WTC11 (cell line): ENCODE measurements at regions not wholly inside any gene's neighbourhood (a gene's known extent, or its start where the extent isn't known, plus 50 kb on each side); places are given as distances from the start of the nearest gene placed in this dataset.

ENCODE experiments used
- ATAC-seq: fragments of 200-7000 bp; cut with Tn5 transposase; 2 replicates; pipeline ENCODE4 v1.10.0; 2021; ENCODE audit warnings: mild to moderate bottlenecking, moderate library complexity
- CTCF ChIA-PET: fragments of 300-600 bp; sonication (Branson Sonifier 250); formaldehyde crosslinking; loops from one replicate; lab custom pipeline; 2021; ENCODE audit warnings: antibody characterized with exemption; lab: Charles Lee
- POLR2A ChIA-PET: fragments of 350-600 bp; sonication (Branson Sonifier 250); formaldehyde crosslinking; loops from one replicate; lab custom pipeline; 2021; ENCODE audit warnings: antibody characterized with exemption; lab: Charles Lee
- DNase-seq: peaks from one replicate; pipeline ENCODE4 v3.0.0; 2021; ENCODE audit warnings: low spot score
- H3K27ac Mint-ChIP-seq: 2 replicates; pipeline ENCODE4 v1.8.0; 2021; ENCODE audit warnings: mixed read lengths
- H3K27me3 Mint-ChIP-seq: 2 replicates; pipeline ENCODE4 v1.8.0; 2021; ENCODE audit warnings: low read depth, mild to moderate bottlenecking, moderate library complexity, mixed read lengths
- H3K36me3 Mint-ChIP-seq: 2 replicates; pipeline ENCODE4 v1.8.0; 2021; ENCODE audit warnings: mixed read lengths
- H3K4me1 Mint-ChIP-seq: 2 replicates; pipeline ENCODE4 v1.8.0; 2022; ENCODE audit warnings: mixed read lengths
- H3K4me3 Mint-ChIP-seq: 2 replicates; pipeline ENCODE4 v1.8.0; 2021; ENCODE audit warnings: mild to moderate bottlenecking, moderate library complexity, mixed read lengths
- H3K9me3 Mint-ChIP-seq: 2 replicates; pipeline ENCODE4 v1.8.0; 2021; ENCODE audit warnings: mixed read lengths
- CREB1 ChIP-seq: sonication (generic); formaldehyde crosslinking; IDR thresholded peaks from 2 replicates; pipeline ENCODE4 v1.8.0; 2023; ENCODE audit warnings: mild to moderate bottlenecking, missing genetic modification reagents
- EMX1 ChIP-seq: fragments of 250-450 bp; sonication (Bioruptor Pico); IDR thresholded peaks from 2 replicates; pipeline ENCODE4 v1.8.0; 2021; ENCODE audit warnings: mild to moderate bottlenecking
- ESRRA ChIP-seq: sonication (generic); formaldehyde crosslinking; IDR thresholded peaks from 2 replicates; pipeline ENCODE4 v1.8.1; 2022; ENCODE audit warnings: mild to moderate bottlenecking, missing genetic modification reagents, borderline replicate concordance
- GTF2I ChIP-seq: fragments of 250-450 bp; sonication (Bioruptor Pico); conservative IDR thresholded peaks from 2 replicates; pipeline ENCODE4 v1.4.0; 2021; ENCODE audit warnings: mild to moderate bottlenecking
- IRF1 ChIP-seq: sonication (generic); formaldehyde crosslinking; IDR thresholded peaks from 2 replicates; pipeline ENCODE4 v1.8.0; 2023; ENCODE audit warnings: missing genetic modification reagents
- PRRX2 ChIP-seq: fragments of 250-450 bp; sonication (Bioruptor Pico); IDR thresholded peaks from 2 replicates; pipeline ENCODE4 v1.8.0; 2021; ENCODE audit warnings: mild to moderate bottlenecking
- RELA ChIP-seq: sonication (generic); formaldehyde crosslinking; IDR thresholded peaks from 2 replicates; pipeline ENCODE4 v1.8.1; 2022; ENCODE audit warnings: missing genetic modification reagents, mild to moderate bottlenecking, borderline replicate concordance
- SP1 ChIP-seq: sonication (generic); formaldehyde crosslinking; conservative IDR thresholded peaks from 2 replicates; pipeline ENCODE4 v1.8.1; 2022; ENCODE audit warnings: missing genetic modification reagents
- USF1 ChIP-seq: sonication (generic); formaldehyde crosslinking; IDR thresholded peaks from 2 replicates; pipeline ENCODE4 v1.8.0; 2022; ENCODE audit warnings: mild to moderate bottlenecking, missing genetic modification reagents
- ZBTB43 ChIP-seq: sonication (generic); formaldehyde crosslinking; IDR thresholded peaks from 2 replicates; pipeline ENCODE4 v1.8.1; 2023; ENCODE audit warnings: mild to moderate bottlenecking, missing genetic modification reagents
- ZMAT4 ChIP-seq: fragments of 250-450 bp; sonication (Bioruptor Pico); IDR thresholded peaks from 2 replicates; pipeline ENCODE4 v1.9.0; 2021; ENCODE audit warnings: mild to moderate bottlenecking
- ZNF138 ChIP-seq: sonication (generic); formaldehyde crosslinking; conservative IDR thresholded peaks from 2 replicates; pipeline ENCODE4 v1.8.1; 2022; ENCODE audit warnings: mild to moderate bottlenecking, moderate library complexity, missing genetic modification reagents
- ZNF425 ChIP-seq: fragments of 250-450 bp; sonication (Bioruptor Pico); conservative IDR thresholded peaks from 2 replicates; pipeline ENCODE4 v1.9.0; 2021; ENCODE audit warnings: mild to moderate bottlenecking

GRCh38 chr3:167172377-167172776, 207.7 kb downstream of the ZBBX start:
- POLR2A ChIA-PET, result no interaction called here
- Mint-ChIP-seq H3K4me3 (no peak overlapping the region), H3K9me3 (peaks cover 18% of the 10 kb centered on the region), H3K27ac (no peak overlapping the region), H3K27me3 (no peaks in the 10 kb centered on the region), H3K36me3 (peaks cover 16% of the 10 kb centered on the region), H3K4me1 (peaks cover 5% of the 10 kb centered on the region)
- ATAC-seq (no peak), DNase-seq (no peak)
- CTCF ChIA-PET, result no interaction called here
- TF ChIP-seq SP1, result no peak
- TF ChIP-seq PRRX2 (CRISPR knock-in tag), result no peak
- no peak for TF ChIP-seq EMX1 (CRISPR knock-in tag)
- TF ChIP-seq RELA (CRISPR knock-in tag), result no peak
- no peak for TF ChIP-seq ZNF425 (CRISPR knock-in tag)
- TF ChIP-seq USF1 (CRISPR knock-in tag), result no peak
- no peak for TF ChIP-seq ESRRA (CRISPR knock-in tag)
- TF ChIP-seq, all 79 proteins: peak for 0

- TF ChIP-seq ZBTB43 (CRISPR knock-in tag) (no peak), ZNF138 (CRISPR knock-in tag) (no peak), ZMAT4 (CRISPR knock-in tag) (no peak), CREB1 (no peak)
- Mint-ChIP-seq H3K27me3 (no peaks in the 10 kb centered on the region), H3K4me1 (peaks cover 41% of the 10 kb centered on the region), H3K4me3 (no peak overlapping the region), H3K27ac (no peak overlapping the region), H3K36me3 (no peaks in the 10 kb centered on the region), H3K9me3 (no peaks in the 10 kb centered on the region)
- CTCF ChIA-PET, result no interaction called here
- no peak for DNase-seq
- ATAC-seq, result no peak
- POLR2A ChIA-PET, result no interaction called here
These were observed 212.6 kb downstream of the ZBBX start for GRCh38 chr3:167167491-167167890.

GRCh38 chr3:167166594-167167253, 213.4 kb downstream of the ZBBX start:
- POLR2A ChIA-PET, result interaction anchor here (0.6 kb wide), 1 partner anchor 1288 kb away, joined by 4 read pairs; no protein-coding TSS in a partner anchor
- peaks cover 41% of the 10 kb centered on the region for H3K4me1 Mint-ChIP-seq
- DNase-seq (no peak), ATAC-seq (peak; percentile 81)
- TF ChIP-seq ZMAT4 (CRISPR knock-in tag) (no peak), GTF2I (CRISPR knock-in tag) (no peak), IRF1 (CRISPR knock-in tag) (no peak)
- H3K36me3 Mint-ChIP-seq, result no peaks in the 10 kb centered on the region
- no peak overlapping the region for H3K4me3 Mint-ChIP-seq
- H3K9me3 Mint-ChIP-seq, result no peaks in the 10 kb centered on the region
- no peak overlapping the region for H3K27ac Mint-ChIP-seq
- H3K27me3 Mint-ChIP-seq, result no peaks in the 10 kb centered on the region
- CTCF ChIA-PET, result interaction anchor here (0.9 to 1.1 kb wide), 2 partner anchors 18 to 65 kb away, joined by 3 to 4 read pairs; no protein-coding TSS in a partner anchor
